K562 (cell line): ENCODE measurements at regions not wholly inside any gene's neighbourhood (a gene's known extent, or its start where the extent isn't known, plus 50 kb on each side); places are given as distances from the start of the nearest gene placed in this dataset.

ENCODE experiments used
- ATAC-seq: fragments of 200-7000 bp; cut with Tn5 transposase; 3 replicates; pipeline ENCODE4 v1.9.1; 2020; ENCODE audit warnings: moderate library complexity
- BruUV-seq: library from RNA; stranded (reverse); fragments of 400-500 nt; replicated peaks from 2 replicates; lab custom pipeline; 2021; lab: Mats Ljungman, UMichigan
- CTCF ChIA-PET: fragments of 300-600 bp; formaldehyde crosslinking; extraction: SDS; loops from one replicate; lab custom pipeline; 2021; ENCODE audit warnings: low intra/inter-chr PET ratio; lab: Yijun Ruan, JAX
- POLR2A ChIA-PET: fragments of 300-600, 350-650 bp; sonication (Branson Sonifier 250); formaldehyde crosslinking; extraction: SDS; loops from one replicate; lab custom pipeline; 2021; ENCODE audit warnings: antibody characterized with exemption, inconsistent platforms; lab: Yijun Ruan, JAX
- DNase-seq, 4 experiments: peaks; one replicate each; pipeline versions ENCODE4 v3.0.0 to v3.0.0-alpha.2; 2011 to 2018; ENCODE audit warnings: low spot score in 3 of 4, mixed read lengths in 3 of 4; ENCODE audit errors: extremely low read depth in 1 of 4
- FAIRE-seq: peaks from 2 replicates; lab custom pipeline; 2011; peaks lifted over from hg19 to GRCh38; lab: Jason Lieb, UNC
- H2AFZ ChIP-seq: 2 replicates; pipeline ENCODE4 v1.6.0; 2011; ENCODE audit warnings: low read depth, low read length, control low read depth, inconsistent platforms
- H3K27ac ChIP-seq: fragments of 200-600 bp; 3 replicates; pipeline ENCODE4 v1.8.0; 2011; ENCODE audit warnings: low read depth, mild to moderate bottlenecking, control low read depth, inconsistent platforms, low read length, moderate library complexity, mixed read lengths; ENCODE audit errors: extremely low read depth
- H3K27me3 ChIP-seq, 2 experiments: fragments of 300-600 bp in 1 of 2; 2 replicates in 1 of 2; 3 replicates in 1 of 2; pipeline versions ENCODE4 v1.6.0 to v1.8.0; 2011; ENCODE audit warnings: inconsistent platforms in 2 of 2, low read length in 2 of 2, mild to moderate bottlenecking in 1 of 2, mixed read lengths in 1 of 2, moderate library complexity in 1 of 2; ENCODE audit not compliant: control insufficient read depth in 2 of 2, insufficient read depth in 2 of 2
- H3K36me3 ChIP-seq: fragments of 300-600 bp; 3 replicates; pipeline ENCODE4 v1.8.0; 2011; ENCODE audit warnings: mild to moderate bottlenecking, low read length, inconsistent platforms; ENCODE audit not compliant: control insufficient read depth, insufficient read depth
- H3K4me1 ChIP-seq, 2 experiments: fragments of 200-600 bp in 1 of 2; replicated peaks in 1 of 2; 2 replicates in 1 of 2; 3 replicates in 1 of 2; pipeline versions ENCODE4 v1.5.1 to v1.8.0; 2011; ENCODE audit warnings: inconsistent platforms in 2 of 2, low read length in 2 of 2, mild to moderate bottlenecking in 1 of 2, mixed read lengths in 1 of 2, moderate library complexity in 1 of 2; ENCODE audit not compliant: control insufficient read depth in 2 of 2, insufficient read depth in 2 of 2
- H3K4me2 ChIP-seq: 2 replicates; pipeline ENCODE4 v1.6.1; 2011; ENCODE audit warnings: low read length, control low read depth, inconsistent platforms, mixed read lengths; ENCODE audit not compliant: insufficient read depth
- H3K4me3 ChIP-seq: fragments of 200-600 bp; sonication (generic), shearing (Covaris generic); 2 replicates; pipeline ENCODE4 v1.5.1; 2016; ENCODE audit warnings: control low read depth, inconsistent platforms
- H3K79me2 ChIP-seq: fragments of 200-600 bp; 3 replicates; pipeline ENCODE4 v1.8.0; 2011; ENCODE audit warnings: low read length, inconsistent platforms; ENCODE audit not compliant: control insufficient read depth, insufficient read depth
- H3K9ac ChIP-seq, 2 experiments: 2 replicates each; pipeline versions ENCODE4 v1.6.0 to v1.6.1; 2011; ENCODE audit warnings: low read depth in 2 of 2, low read length in 2 of 2, control low read depth in 1 of 2, inconsistent platforms in 1 of 2, mild to moderate bottlenecking in 1 of 2, mixed read lengths in 1 of 2; ENCODE audit not compliant: insufficient read depth in 1 of 2
- H3K9me1 ChIP-seq: one replicate; pipeline ENCODE4 v1.6.0; 2011; ENCODE audit warnings: inconsistent platforms, mild to moderate bottlenecking, low read length, moderate library complexity; ENCODE audit not compliant: control insufficient read depth, insufficient read depth
- H3K9me3 ChIP-seq: replicated peaks from 2 replicates; pipeline ENCODE4 v1.5.1; 2011; ENCODE audit warnings: low read depth, low read length, inconsistent platforms; ENCODE audit not compliant: control insufficient read depth, insufficient read depth
- H4K20me1 ChIP-seq: replicated peaks from 2 replicates; pipeline ENCODE4 v1.6.1; 2011; ENCODE audit warnings: low read length, inconsistent platforms, mixed read lengths; ENCODE audit not compliant: control insufficient read depth, insufficient read depth
- ARID3A ChIP-seq: IDR thresholded peaks from 2 replicates; pipeline ENCODE4 v1.6.1; 2012; ENCODE audit warnings: low read depth, low read length, improper control_type of control experiment, borderline replicate concordance
- ELF1 ChIP-seq: fragments of 200-800 bp; sonication (Bioruptor generic); IDR thresholded peaks from 2 replicates; pipeline ENCODE4 v1.6.1; 2016; ENCODE audit warnings: missing genetic modification characterization, missing compliant biosample characterization
- EZH2 ChIP-seq: IDR thresholded peaks from 2 replicates; pipeline ENCODE4 v1.6.1; 2012; ENCODE audit warnings: low read depth, mild to moderate bottlenecking, inconsistent platforms, low read length, borderline replicate concordance
- GTF2B ChIP-seq: IDR thresholded peaks from 2 replicates; pipeline ENCODE4 v1.6.1; 2011; ENCODE audit not compliant: insufficient read length; ENCODE audit errors: extremely low read depth
- HOXB6 ChIP-seq: fragments of 250-450 bp; sonication (Bioruptor Pico); IDR thresholded peaks from 2 replicates; pipeline ENCODE4 v1.5.1; 2022; ENCODE audit warnings: mild to moderate bottlenecking, borderline replicate concordance
- SMC3 ChIP-seq: conservative IDR thresholded peaks from 2 replicates; pipeline ENCODE4 v1.6.1; 2011; ENCODE audit warnings: low read depth, low read length, improper control_type of control experiment; ENCODE audit not compliant: insufficient read depth
- STAT5A ChIP-seq: IDR thresholded peaks from 2 replicates; pipeline ENCODE4 v1.6.1; 2012; ENCODE audit warnings: low read length, inconsistent platforms, borderline replicate concordance
- TBL1XR1 ChIP-seq, 2 experiments: IDR thresholded peaks; 2 replicates each; pipeline ENCODE4 v1.6.1; 2012; ENCODE audit warnings: improper control_type of control experiment in 2 of 2, low read length in 2 of 2, mild to moderate bottlenecking in 1 of 2
- ZBTB26 ChIP-seq: fragments of 450-650 bp; formaldehyde crosslinking; IDR thresholded peaks from 2 replicates; pipeline ENCODE4 v1.4.0; 2022; ENCODE audit warnings: missing genetic modification characterization
- ZC3H8 ChIP-seq: fragments of 450-650 bp; IDR thresholded peaks from 2 replicates; pipeline ENCODE4 v1.6.1; 2017
- ZNF408 ChIP-seq: fragments of 250-450 bp; sonication (Bioruptor Pico); IDR thresholded peaks from 2 replicates; pipeline ENCODE4 v1.4.0; 2020; ENCODE audit warnings: low read depth, mild to moderate bottlenecking, moderate library complexity
- WGBS: fragments of 100-300 bp; shearing (Covaris generic); methylation state at CpG from one replicate; pipeline ENCODE4 v1.1.6; 2016; ENCODE audit warnings: low coverage, mixed read lengths; ENCODE audit not compliant: insufficient coverage; ENCODE audit errors: missing lambda C conversion rate; 5-methylcytosine and 5-hydroxymethylcytosine counted together
- in situ Hi-C: fragments of 300-500 bp; cut with MboI; formaldehyde crosslinking; loops from 4 replicates; pipeline ENCODE4 v1.15.0; 2018; ENCODE audit warnings: inconsistent platforms, mixed read lengths
- intact Hi-C: fragments of 100-400 bp; cut with micrococcal nuclease; formaldehyde crosslinking; loops from 2 replicates; pipeline ENCODE4 v1.14.2; 2022
- TF ChIP-seq, protein P1 (sequence below), 2 experiments: fragments of 250-450 bp in 1 of 2; fragments of 450-650 bp in 1 of 2; sonication (Bioruptor Pico) in 1 of 2; IDR thresholded peaks; 2 replicates each; pipeline versions ENCODE4 v1.6.1 to v1.8.0; 2016 to 2021; ENCODE audit warnings: mild to moderate bottlenecking in 2 of 2, moderate library complexity in 2 of 2, missing compliant biosample characterization in 1 of 2, missing genetic modification characterization in 1 of 2
- TF ChIP-seq, protein P2 (sequence below): sonication (generic); formaldehyde crosslinking; IDR thresholded peaks from 2 replicates; pipeline ENCODE4 v1.8.0; 2023; ENCODE audit warnings: mild to moderate bottlenecking, missing genetic modification reagents
- TF ChIP-seq, protein P3 (sequence below): IDR thresholded peaks from 2 replicates; pipeline ENCODE4 v1.6.1; 2016; ENCODE audit warnings: missing genetic modification characterization, missing compliant biosample characterization

- WGBS = 1% methylated on average over 19 of the region's 20 CpGs
- Histone ChIP-seq H3K27ac (no peak overlapping the region), H4K20me1 (no peaks in the 10 kb centered on the region; the same call in 1 of the 2 replicates), H3K9me3 (no peaks in the 10 kb centered on the region), H3K9ac (no peak overlapping the region; a peak in 1 of 4 replicates), H2AFZ (no peak overlapping the region), H3K9me1 (no peaks in the 10 kb centered on the region), H3K36me3 (no peaks in the 10 kb centered on the region), H3K4me2 (no peak overlapping the region), H3K4me3 (no peak overlapping the region), H3K79me2 (no peaks in the 10 kb centered on the region), H3K27me3 (peaks cover 8 to 69% of the 10 kb centered on the region in 2 experiments), H3K4me1 (no peaks in the 10 kb centered on the region)
- FAIRE-seq = no peak
- POLR2A ChIA-PET = no interaction called here
- in situ Hi-C loops (no loop called here), intact Hi-C loops (no loop called here)
- no peak for DNase-seq
- CTCF ChIA-PET = no interaction called here
- ATAC-seq = no peak
- no TSS peak for BruUV-seq
- TF ChIP-seq ZBTB26 (CRISPR knock-in tag) (no peak), EZH2 (no peak), STAT5A (no peak), TBL1XR1 (IDR thresholded peaks at IDR 0.05; ENCODE audit: low read length in 2 of 2) (no peak), HOXB6 (CRISPR knock-in tag) (no peak), ELF1 (tag) (no peak), SMC3 (no peak), ZNF408 (CRISPR knock-in tag) (no peak), ARID3A (no peak), GTF2B (no peak), ZC3H8 (no peak)
- TF ChIP-seq, protein P1, sequence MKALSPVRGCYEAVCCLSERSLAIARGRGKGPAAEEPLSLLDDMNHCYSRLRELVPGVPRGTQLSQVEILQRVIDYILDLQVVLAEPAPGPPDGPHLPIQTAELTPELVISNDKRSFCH (CRISPR knock-in tag; IDR thresholded peaks at IDR 0.05) = no peak
- TF ChIP-seq, protein P1 (tag; IDR thresholded peaks at IDR 0.05) = no peak
- TF ChIP-seq, protein P2, sequence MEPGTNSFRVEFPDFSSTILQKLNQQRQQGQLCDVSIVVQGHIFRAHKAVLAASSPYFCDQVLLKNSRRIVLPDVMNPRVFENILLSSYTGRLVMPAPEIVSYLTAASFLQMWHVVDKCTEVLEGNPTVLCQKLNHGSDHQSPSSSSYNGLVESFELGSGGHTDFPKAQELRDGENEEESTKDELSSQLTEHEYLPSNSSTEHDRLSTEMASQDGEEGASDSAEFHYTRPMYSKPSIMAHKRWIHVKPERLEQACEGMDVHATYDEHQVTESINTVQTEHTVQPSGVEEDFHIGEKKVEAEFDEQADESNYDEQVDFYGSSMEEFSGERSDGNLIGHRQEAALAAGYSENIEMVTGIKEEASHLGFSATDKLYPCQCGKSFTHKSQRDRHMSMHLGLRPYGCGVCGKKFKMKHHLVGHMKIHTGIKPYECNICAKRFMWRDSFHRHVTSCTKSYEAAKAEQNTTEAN (CRISPR knock-in tag) = no peak
- TF ChIP-seq, protein P3, sequence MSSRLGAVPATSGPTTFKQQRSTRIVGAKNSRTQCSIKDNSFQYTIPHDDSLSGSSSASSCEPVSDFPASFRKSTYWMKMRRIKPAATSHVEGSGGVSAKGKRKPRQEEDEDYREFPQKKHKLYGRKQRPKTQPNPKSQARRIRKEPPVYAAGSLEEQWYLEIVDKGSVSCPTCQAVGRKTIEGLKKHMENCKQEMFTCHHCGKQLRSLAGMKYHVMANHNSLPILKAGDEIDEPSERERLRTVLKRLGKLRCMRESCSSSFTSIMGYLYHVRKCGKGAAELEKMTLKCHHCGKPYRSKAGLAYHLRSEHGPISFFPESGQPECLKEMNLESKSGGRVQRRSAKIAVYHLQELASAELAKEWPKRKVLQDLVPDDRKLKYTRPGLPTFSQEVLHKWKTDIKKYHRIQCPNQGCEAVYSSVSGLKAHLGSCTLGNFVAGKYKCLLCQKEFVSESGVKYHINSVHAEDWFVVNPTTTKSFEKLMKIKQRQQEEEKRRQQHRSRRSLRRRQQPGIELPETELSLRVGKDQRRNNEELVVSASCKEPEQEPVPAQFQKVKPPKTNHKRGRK (tag) = no peak
These were observed 99.9 kb downstream of the TEX29 start for GRCh38 chr13:111420113-111420876.
